HG02884 (cell line): ENCODE measurements at regions not wholly inside any gene's neighbourhood (a gene's known extent, or its start where the extent isn't known, plus 50 kb on each side); places are given as distances from the start of the nearest gene placed in this dataset.
A peak's percentile ranks its signal among the peaks of the same experiment; 100 is the strongest.
"Not testable (repeated sequence)": the region's sequence is repeated elsewhere in the genome, so short reads cannot be mapped to it uniquely, and the experiment has no call there.

Experiments used
- ATAC-seq: cut with Tn5 transposase; IDR thresholded peaks from one replicate; pipeline ENCODE4 v1.9.1; 2021; ENCODE audit warnings: mild to moderate bottlenecking, moderate library complexity; ENCODE audit not compliant: unreplicated experiment

- ATAC-seq, result no peak
Measured at GRCh38 chr21:35451276-35451675, 402.2 kb upstream of the RUNX1 start.

- no peak for ATAC-seq
Measured at GRCh38 chr21:35450830-35451229, 401.7 kb upstream of the RUNX1 start.

- ATAC-seq, result no peak
Measured at GRCh38 chr21:35449846-35450245, 400.7 kb upstream of the RUNX1 start.

DNA sequence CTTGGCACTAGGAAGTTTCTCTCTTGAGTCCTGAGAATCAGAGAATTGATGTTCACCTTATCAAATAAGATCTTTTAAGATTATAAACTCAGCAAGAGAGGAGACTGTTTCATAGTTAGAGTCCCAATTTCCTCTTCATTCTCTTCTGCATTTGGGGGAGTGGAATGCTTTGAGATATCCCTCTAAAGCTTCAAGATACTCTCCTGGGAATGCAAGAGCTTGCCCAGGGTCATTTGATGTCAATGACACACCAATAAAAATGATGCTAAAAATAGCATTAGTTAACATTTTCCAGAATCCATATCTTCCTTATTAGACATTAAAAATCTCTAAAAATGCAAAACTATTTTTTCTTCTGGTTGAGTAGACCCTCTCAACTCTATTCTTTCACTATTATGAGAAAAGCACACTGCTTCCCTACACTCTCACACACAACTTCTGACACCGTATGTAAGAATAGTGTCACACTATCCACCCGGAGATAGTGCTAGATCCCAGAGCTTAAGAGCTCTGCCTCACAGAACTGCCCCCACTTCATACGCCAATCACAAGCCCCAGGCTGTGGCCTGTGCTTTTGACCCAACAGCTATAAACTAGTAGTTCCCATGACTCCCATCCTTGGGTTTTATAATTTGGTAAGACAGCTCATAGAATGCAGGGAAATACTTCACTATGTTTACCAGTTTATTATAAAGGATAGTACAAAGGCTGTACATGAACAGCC is 399.9 kb upstream of the RUNX1 start:
- no peak for ATAC-seq

DNA sequence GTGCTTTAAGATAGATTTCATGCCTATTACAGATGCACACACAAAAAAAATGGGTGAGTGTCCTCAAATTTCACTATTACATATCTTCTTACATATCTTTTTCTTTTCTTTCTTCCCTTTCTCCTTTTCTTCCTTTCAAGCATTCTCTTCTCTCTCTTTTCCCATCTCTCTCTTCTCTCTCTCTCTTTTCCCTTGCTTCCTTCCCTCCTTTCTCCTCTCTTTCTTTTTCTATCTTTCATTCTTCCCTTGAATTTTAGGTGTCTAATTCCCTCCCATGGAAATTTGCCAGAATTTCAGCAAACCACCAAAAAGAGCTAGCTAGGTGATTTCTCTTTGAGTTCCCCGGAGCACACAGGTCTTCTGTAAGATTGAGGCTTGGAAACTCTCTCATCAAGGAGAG is 395.3 kb upstream of the RUNX1 start:
- ATAC-seq, result no peak

- ATAC-seq, result no peak
Measured at GRCh38 chr21:35441868-35442582, 392.9 kb upstream of the RUNX1 start.

- ATAC-seq, result peak; percentile 87
Measured at GRCh38 chr21:35438643-35439404, 389.7 kb upstream of the RUNX1 start.

GRCh38 chr21:35437941-35438340 is 388.8 kb upstream of the RUNX1 start:
- ATAC-seq, result no peak

GRCh38 chr21:35436899-35437298 is 387.8 kb upstream of the RUNX1 start:
- ATAC-seq, result no peak

GRCh38 chr21:35432601-35433000 is 383.5 kb upstream of the RUNX1 start:
- not testable (repeated sequence) for ATAC-seq

GRCh38 chr21:35430260-35430659 is 381.2 kb upstream of the RUNX1 start:
- no peak for ATAC-seq

GRCh38 chr21:35428937-35429336 is 379.8 kb upstream of the RUNX1 start:
- ATAC-seq, result no peak

- ATAC-seq, result no peak
Measured at GRCh38 chr21:35428489-35428888, 379.4 kb upstream of the RUNX1 start.

GRCh38 chr21:35428001-35428320 is 378.9 kb upstream of the RUNX1 start:
- no peak for ATAC-seq

DNA sequence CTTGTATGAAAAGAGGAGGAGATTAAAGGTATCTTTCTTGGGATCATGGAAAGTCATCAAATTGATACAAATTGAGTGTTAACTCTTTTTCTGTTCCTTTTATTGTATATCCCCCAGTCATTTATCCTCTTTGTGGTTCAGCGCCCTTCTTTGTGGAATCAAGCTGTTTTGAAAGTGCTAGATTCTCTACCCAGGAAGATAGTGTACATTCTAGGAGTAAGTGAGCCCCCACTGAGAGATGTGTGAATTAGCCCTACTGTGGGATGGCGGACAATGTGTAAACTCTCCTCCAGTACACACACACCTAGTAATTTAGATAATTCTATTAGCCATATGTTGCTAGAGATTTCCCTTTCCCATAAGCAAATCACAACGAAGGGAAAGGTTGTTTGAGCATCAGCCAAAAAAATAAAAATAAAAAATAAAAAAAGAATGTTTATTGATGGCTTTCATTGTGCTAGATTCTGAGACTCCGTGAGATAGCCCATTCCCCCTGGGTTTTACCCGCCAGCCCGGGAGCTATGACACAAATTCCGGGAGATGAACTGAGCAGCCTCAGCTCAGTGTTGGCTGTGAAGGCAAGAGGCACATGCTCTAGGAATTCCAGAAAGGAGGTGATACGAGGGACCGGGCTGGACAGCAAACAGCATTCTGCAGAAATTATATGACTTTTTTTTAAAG is 378.4 kb upstream of the RUNX1 start:
- no peak for ATAC-seq

- ATAC-seq, result no peak
Measured at GRCh38 chr21:35426897-35427296, 377.8 kb upstream of the RUNX1 start.

GRCh38 chr21:35426469-35426868 is 377.4 kb upstream of the RUNX1 start:
- ATAC-seq, result no peak

DNA sequence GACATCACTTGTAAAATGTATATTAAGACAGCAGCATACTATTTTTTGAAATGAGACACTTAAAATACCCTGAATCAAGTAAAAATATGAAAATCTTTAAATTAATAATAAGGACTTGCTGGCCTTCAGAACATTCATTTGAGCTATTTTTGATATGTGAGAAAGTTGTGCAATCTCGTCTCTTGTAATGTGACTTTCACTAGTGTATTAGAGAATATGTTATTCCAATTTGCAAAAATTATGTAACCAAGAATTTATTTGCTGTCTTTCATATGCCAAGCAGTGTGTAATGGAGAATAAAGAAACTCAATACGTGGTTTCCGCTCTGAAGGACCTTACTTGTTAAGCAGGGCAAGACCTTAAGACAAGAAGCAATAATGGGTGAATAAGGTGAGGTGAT is 375.0 kb upstream of the RUNX1 start:
- ATAC-seq, result no peak

DNA sequence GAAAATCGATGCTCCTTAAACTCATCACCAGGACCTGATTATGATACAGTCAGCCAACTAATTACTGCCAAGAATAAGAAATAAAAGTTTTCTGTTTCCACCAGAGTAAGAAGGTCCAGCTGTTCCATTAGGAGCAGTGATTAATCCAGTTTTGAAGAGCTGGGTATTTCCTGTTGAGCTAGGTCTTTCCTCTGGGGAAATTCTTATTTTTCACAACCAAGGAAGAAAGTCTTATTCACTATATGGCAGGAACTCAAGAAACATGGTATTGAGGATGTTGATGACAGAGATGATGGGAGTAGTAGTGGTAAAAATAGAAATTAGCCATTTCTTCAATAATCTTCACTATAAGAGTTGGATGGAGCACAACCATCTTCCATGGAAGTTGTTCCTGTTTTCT is 374.6 kb upstream of the RUNX1 start:
- ATAC-seq, result no peak

- ATAC-seq, result no peak
Measured at GRCh38 chr21:35422011-35422410, 372.9 kb upstream of the RUNX1 start.

- ATAC-seq, result no peak
Measured at GRCh38 chr21:35421221-35421620, 372.1 kb upstream of the RUNX1 start.
